HepG2 (cell line): ENCODE measurements at regions not wholly inside any gene's neighbourhood (a gene's known extent, or its start where the extent isn't known, plus 50 kb on each side); places are given as distances from the start of the nearest gene placed in this dataset.

Experiments
- AFF4 ChIP-seq: sonication (generic); formaldehyde crosslinking; IDR thresholded peaks from 2 replicates; pipeline ENCODE4 v1.4.0; 2020; ENCODE audit warnings: missing genetic modification reagents
- BCLAF1 ChIP-seq: fragments of 450-650 bp; IDR thresholded peaks from 2 replicates; pipeline ENCODE4 v1.6.1; 2017; ENCODE audit warnings: mild to moderate bottlenecking
- CEBPZ ChIP-seq: IDR thresholded peaks from 2 replicates; pipeline ENCODE4 v1.6.1; 2012; ENCODE audit warnings: low read length, improper control_type of control experiment
- CTCF ChIP-seq: sonication (generic); formaldehyde crosslinking; IDR thresholded peaks from 2 replicates; pipeline ENCODE4 v1.5.0; 2020; ENCODE audit warnings: mild to moderate bottlenecking, missing genetic modification reagents, moderate library complexity
- DPF2 ChIP-seq: sonication (generic); formaldehyde crosslinking; IDR thresholded peaks from 2 replicates; pipeline ENCODE4 v1.4.0; 2020; ENCODE audit warnings: mild to moderate bottlenecking, low read depth, missing genetic modification reagents, borderline replicate concordance
- GABPA ChIP-seq, 2 experiments: IDR thresholded peaks; 2 replicates each; pipeline ENCODE4 v1.6.1; 2011 to 2016; ENCODE audit warnings: low read depth in 2 of 2, low read length in 1 of 2, missing biosample characterization in 1 of 2, missing genetic modification characterization in 1 of 2
- HMGXB4 ChIP-seq, 2 experiments: sonication (generic) in 1 of 2; formaldehyde crosslinking in 1 of 2; IDR thresholded peaks; 2 replicates each; pipeline versions ENCODE4 v1.4.0 to v1.6.1; 2018 to 2020; ENCODE audit warnings: missing genetic modification reagents in 2 of 2, borderline replicate concordance in 1 of 2, low read depth in 1 of 2, mild to moderate bottlenecking in 1 of 2, missing biosample characterization in 1 of 2
- IRX3 ChIP-seq: sonication (generic); formaldehyde crosslinking; IDR thresholded peaks from 2 replicates; pipeline ENCODE4 v1.8.1; 2023; ENCODE audit warnings: mild to moderate bottlenecking, low read depth, missing genetic modification reagents, borderline replicate concordance
- MAFK ChIP-seq, 2 experiments: IDR thresholded peaks in 1 of 2; conservative IDR thresholded peaks in 1 of 2; 2 replicates each; pipeline ENCODE4 v1.6.1; 2011; ENCODE audit warnings: improper control_type of control experiment in 2 of 2, low read length in 2 of 2
- POLR2AphosphoS5 ChIP-seq: IDR thresholded peaks from 2 replicates; pipeline ENCODE4 v1.6.1; 2012; ENCODE audit warnings: low read depth, low read length
- ZBTB1 ChIP-seq: sonication (generic); formaldehyde crosslinking; IDR thresholded peaks from 2 replicates; pipeline ENCODE4 v1.4.0; 2020; ENCODE audit warnings: missing genetic modification reagents, borderline replicate concordance
- TF ChIP-seq, protein P1 (sequence below): sonication (generic); formaldehyde crosslinking; IDR thresholded peaks from 2 replicates; pipeline ENCODE4 v1.8.1; 2022; ENCODE audit warnings: mild to moderate bottlenecking, missing genetic modification reagents

- no peak for TF ChIP-seq POLR2AphosphoS5
- TF ChIP-seq MAFK (conservative IDR thresholded peaks at IDR 0.05 in 1 of 2, IDR thresholded peaks at IDR 0.05 in 1 of 2; ENCODE audit: low read length in 2 of 2), result no peak
- no peak for TF ChIP-seq DPF2 (CRISPR knock-in tag)
- TF ChIP-seq, protein P1, sequence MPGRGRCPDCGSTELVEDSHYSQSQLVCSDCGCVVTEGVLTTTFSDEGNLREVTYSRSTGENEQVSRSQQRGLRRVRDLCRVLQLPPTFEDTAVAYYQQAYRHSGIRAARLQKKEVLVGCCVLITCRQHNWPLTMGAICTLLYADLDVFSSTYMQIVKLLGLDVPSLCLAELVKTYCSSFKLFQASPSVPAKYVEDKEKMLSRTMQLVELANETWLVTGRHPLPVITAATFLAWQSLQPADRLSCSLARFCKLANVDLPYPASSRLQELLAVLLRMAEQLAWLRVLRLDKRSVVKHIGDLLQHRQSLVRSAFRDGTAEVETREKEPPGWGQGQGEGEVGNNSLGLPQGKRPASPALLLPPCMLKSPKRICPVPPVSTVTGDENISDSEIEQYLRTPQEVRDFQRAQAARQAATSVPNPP (CRISPR knock-in tag), result no peak
- no peak for TF ChIP-seq CEBPZ
- TF ChIP-seq ZBTB1 (CRISPR knock-in tag), result no peak
- no peak for TF ChIP-seq GABPA (IDR thresholded peaks at IDR 0.05; ENCODE audit: low read depth, low read length)
- no peak for TF ChIP-seq GABPA (CRISPR knock-in tag; IDR thresholded peaks at IDR 0.05; ENCODE audit: low read depth)
- TF ChIP-seq CTCF (CRISPR knock-in tag), result no peak
- no peak for TF ChIP-seq IRX3
- no peak for TF ChIP-seq HMGXB4 (CRISPR knock-in tag; IDR thresholded peaks at IDR 0.05; ENCODE audit: borderline replicate concordance in 1 of 2, low read depth in 1 of 2)
- TF ChIP-seq BCLAF1, result no peak
- TF ChIP-seq AFF4, result no peak
Measured at GRCh38 chr3:110774496-110775265, 296.9 kb upstream of the NECTIN3 start.
